Peyer's patch (tissue), 4 donors: ENCODE measurements at regions not wholly inside any gene's neighbourhood (a gene's known extent, or its start where the extent isn't known, plus 50 kb on each side); places are given as distances from the start of the nearest gene placed in this dataset.

ENCODE experiments used
- DNase-seq, 3 donors: peaks; one replicate each; pipeline ENCODE4 v3.0.0-alpha.2; 2017 to 2019
- H3K27ac ChIP-seq, 4 donors: fragments of 200-600 bp; sonication (generic); one replicate each; pipeline ENCODE4 v1.5.1; 2016 to 2019
- H3K27me3 ChIP-seq, 2 donors: fragments of 200-600 bp; sonication (generic); one replicate each; pipeline ENCODE4 v1.5.1; 2019
- H3K36me3 ChIP-seq, 3 donors: fragments of 200-600 bp; sonication (generic); one replicate each; pipeline ENCODE4 v1.5.1; 2016 to 2019
- H3K4me1 ChIP-seq, 4 donors: fragments of 200-600 bp; sonication (generic); one replicate each; pipeline ENCODE4 v1.5.1; 2016 to 2019
- H3K4me3 ChIP-seq, 4 donors: fragments of 200-600 bp; sonication (generic); 1 replicate in 3 of 4; 2 replicates in 1 of 4; pipeline ENCODE4 v1.5.1; 2016 to 2019; ENCODE audit warnings: mild to moderate bottlenecking in 1 of 4
- H3K9me3 ChIP-seq, 4 donors: fragments of 200-600 bp; sonication (generic); one replicate each; pipeline ENCODE4 v1.5.1; 2016 to 2019; ENCODE audit warnings: mild to moderate bottlenecking in 1 of 4
- POLR2A ChIP-seq, 2 donors: fragments of 450-650 bp; IDR thresholded peaks; one replicate each; pipeline ENCODE4 v1.5.1; 2017; ENCODE audit warnings: antibody characterized with exemption in 2 of 2, mild to moderate bottlenecking in 2 of 2, moderate library complexity in 2 of 2
- TF ChIP-seq, protein P1 (sequence below), 6 experiments: fragments of 450-650 bp in 4 of 6; fragments of 200-600 bp in 2 of 6; sonication (generic) in 1 of 6; IDR thresholded peaks; one replicate each; pipeline ENCODE4 v1.5.1; 2017 to 2019; ENCODE audit warnings: antibody characterized with exemption in 6 of 6, mild to moderate bottlenecking in 3 of 6, moderate library complexity in 1 of 6

DNA sequence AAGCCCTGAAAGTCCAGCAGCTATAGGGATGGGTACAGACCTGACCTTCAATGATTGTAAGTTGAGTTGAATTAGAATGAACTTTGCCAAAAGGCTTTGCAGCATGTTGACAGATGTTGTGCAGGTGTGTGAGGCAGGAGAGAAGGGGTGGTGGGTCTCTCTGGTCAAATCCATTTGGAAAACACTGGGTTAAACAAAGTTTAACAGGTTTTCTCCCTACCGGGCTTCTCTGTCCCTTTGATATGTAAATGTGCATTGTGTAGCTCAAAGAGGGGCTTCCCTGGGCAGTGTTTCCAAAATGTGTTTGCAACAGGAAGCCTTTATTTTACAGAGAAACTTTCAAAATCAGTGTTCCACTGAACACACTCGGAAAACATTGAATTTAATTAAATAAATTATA lies 72.1 kb upstream of the BRINP1 start:
- H3K27me3 ChIP-seq, result no peaks in the 10 kb centered on the region
- no peak overlapping the region for H3K27ac ChIP-seq
- H3K9me3 ChIP-seq, result no peaks in the 10 kb centered on the region
- no peak for DNase-seq
- H3K36me3 ChIP-seq, result no peaks in the 10 kb centered on the region
- TF ChIP-seq, protein P1, sequence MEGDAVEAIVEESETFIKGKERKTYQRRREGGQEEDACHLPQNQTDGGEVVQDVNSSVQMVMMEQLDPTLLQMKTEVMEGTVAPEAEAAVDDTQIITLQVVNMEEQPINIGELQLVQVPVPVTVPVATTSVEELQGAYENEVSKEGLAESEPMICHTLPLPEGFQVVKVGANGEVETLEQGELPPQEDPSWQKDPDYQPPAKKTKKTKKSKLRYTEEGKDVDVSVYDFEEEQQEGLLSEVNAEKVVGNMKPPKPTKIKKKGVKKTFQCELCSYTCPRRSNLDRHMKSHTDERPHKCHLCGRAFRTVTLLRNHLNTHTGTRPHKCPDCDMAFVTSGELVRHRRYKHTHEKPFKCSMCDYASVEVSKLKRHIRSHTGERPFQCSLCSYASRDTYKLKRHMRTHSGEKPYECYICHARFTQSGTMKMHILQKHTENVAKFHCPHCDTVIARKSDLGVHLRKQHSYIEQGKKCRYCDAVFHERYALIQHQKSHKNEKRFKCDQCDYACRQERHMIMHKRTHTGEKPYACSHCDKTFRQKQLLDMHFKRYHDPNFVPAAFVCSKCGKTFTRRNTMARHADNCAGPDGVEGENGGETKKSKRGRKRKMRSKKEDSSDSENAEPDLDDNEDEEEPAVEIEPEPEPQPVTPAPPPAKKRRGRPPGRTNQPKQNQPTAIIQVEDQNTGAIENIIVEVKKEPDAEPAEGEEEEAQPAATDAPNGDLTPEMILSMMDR (IDR thresholded peaks at IDR 0.05), result no peak
- no peak for TF ChIP-seq POLR2A (IDR thresholded peaks at IDR 0.05)
- no peaks in the 10 kb centered on the region for H3K4me1 ChIP-seq
- H3K4me3 ChIP-seq, result no peak overlapping the region

DNA sequence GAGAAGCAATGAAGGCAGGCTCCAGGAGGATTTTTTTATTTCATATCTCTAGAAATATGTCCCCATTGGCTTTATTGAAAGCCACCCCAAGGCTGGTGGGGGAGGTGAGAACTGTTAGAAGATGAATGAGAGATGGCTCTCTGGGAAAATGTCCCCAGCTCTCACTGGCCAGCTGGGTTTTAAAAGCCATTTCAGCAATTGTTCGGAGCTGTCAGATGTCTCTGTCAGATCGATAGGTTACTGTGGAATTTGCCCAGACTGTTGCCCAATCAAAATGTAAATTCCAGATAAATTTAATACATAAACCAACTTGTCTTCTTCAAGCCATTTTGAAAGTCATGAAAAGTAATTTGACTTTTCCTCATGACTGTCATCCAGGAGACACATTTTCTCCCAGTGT lies 67.0 kb upstream of the BRINP1 start:
- no peaks in the 10 kb centered on the region for H3K27me3 ChIP-seq
- no peak for TF ChIP-seq POLR2A (IDR thresholded peaks at IDR 0.05)
- TF ChIP-seq, protein P1 (IDR thresholded peaks at IDR 0.05), result no peak
- no peak overlapping the region for H3K27ac ChIP-seq
- H3K36me3 ChIP-seq, result no peaks in the 10 kb centered on the region
- no peaks in the 10 kb centered on the region for H3K4me1 ChIP-seq
- H3K9me3 ChIP-seq, result no peaks in the 10 kb centered on the region
- DNase-seq, result no peak
- no peak overlapping the region for H3K4me3 ChIP-seq

- no peaks in the 10 kb centered on the region for H3K27me3 ChIP-seq
- TF ChIP-seq POLR2A (IDR thresholded peaks at IDR 0.05), result no peak
- TF ChIP-seq, protein P1 (IDR thresholded peaks at IDR 0.05), result no peak
- no peak for DNase-seq
- no peak overlapping the region for H3K27ac ChIP-seq
- H3K4me1 ChIP-seq, result no peaks in the 10 kb centered on the region
- no peaks in the 10 kb centered on the region for H3K9me3 ChIP-seq
- no peaks in the 10 kb centered on the region for H3K36me3 ChIP-seq
- no peak overlapping the region for H3K4me3 ChIP-seq
These were observed 65.8 kb upstream of the BRINP1 start for GRCh38 chr9:119435076-119435475.

- no peak for DNase-seq
- Histone ChIP-seq H3K4me1 (no peaks in the 10 kb centered on the region), H3K9me3 (no peaks in the 10 kb centered on the region), H3K36me3 (no peaks in the 10 kb centered on the region), H3K27me3 (no peaks in the 10 kb centered on the region), H3K4me3 (no peak overlapping the region), H3K27ac (no peak overlapping the region)
- TF ChIP-seq, protein P1 (IDR thresholded peaks at IDR 0.05), result no peak
- no peak for TF ChIP-seq POLR2A (IDR thresholded peaks at IDR 0.05)
These were observed 63.2 kb upstream of the BRINP1 start for GRCh38 chr9:119432428-119432827.

DNA sequence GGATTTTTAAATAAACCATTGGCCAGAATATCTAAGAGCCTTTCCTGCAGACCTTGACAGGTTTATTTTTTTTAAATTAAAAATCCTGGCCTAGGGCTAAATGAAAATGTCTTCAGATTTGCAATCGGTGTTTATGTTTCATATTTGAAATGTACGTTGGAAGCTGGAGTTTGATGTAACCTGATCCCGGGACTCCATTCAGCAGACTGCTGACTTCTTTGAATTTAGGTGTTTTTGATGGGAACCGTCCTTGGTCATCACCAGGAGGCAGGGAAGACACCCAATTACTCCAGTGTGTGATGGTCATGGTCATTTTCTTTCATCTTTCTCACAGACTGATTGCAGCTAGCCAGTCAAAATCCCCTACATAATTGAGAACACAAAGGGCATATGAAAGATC lies 60.1 kb upstream of the BRINP1 start:
- Histone ChIP-seq H3K4me1 (no peaks in the 10 kb centered on the region), H3K36me3 (no peaks in the 10 kb centered on the region), H3K27me3 (no peaks in the 10 kb centered on the region), H3K9me3 (no peaks in the 10 kb centered on the region), H3K27ac (no peak overlapping the region), H3K4me3 (no peak overlapping the region)
- DNase-seq, result no peak
- TF ChIP-seq, protein P1 (IDR thresholded peaks at IDR 0.05), result no peak
- no peak for TF ChIP-seq POLR2A (IDR thresholded peaks at IDR 0.05)

GRCh38 chr9:119420231-119420630 lies 51.0 kb upstream of the BRINP1 start:
- no peaks in the 10 kb centered on the region for H3K9me3 ChIP-seq
- no peaks in the 10 kb centered on the region for H3K4me1 ChIP-seq
- no peaks in the 10 kb centered on the region for H3K27me3 ChIP-seq
- TF ChIP-seq POLR2A (IDR thresholded peaks at IDR 0.05), result no peak
- TF ChIP-seq, protein P1 (IDR thresholded peaks at IDR 0.05), result no peak
- no peak overlapping the region for H3K4me3 ChIP-seq
- H3K36me3 ChIP-seq, result no peaks in the 10 kb centered on the region
- H3K27ac ChIP-seq, result no peak overlapping the region
- no peak for DNase-seq
